ENCODE measurements at regions not wholly inside any gene's neighbourhood (a gene's known extent, or its start where the extent isn't known, plus 50 kb on each side); places are given as distances from the start of the nearest gene placed in this dataset.

GRCh38 chr11:112589155-112589554 lies 328.5 kb upstream of the PLET1 start:
- no peak for DNase-seq (ENCODE audit: low spot score)

- no peak for DNase-seq (ENCODE audit: low spot score)
Measured at GRCh38 chr11:112590764-112591163, 330.1 kb upstream of the PLET1 start.

- no peak for DNase-seq (ENCODE audit: low spot score)
Measured at GRCh38 chr11:112593440-112593839, 332.8 kb upstream of the PLET1 start.

- DNase-seq (ENCODE audit: low spot score) = no peak
Measured at GRCh38 chr11:112596324-112596723, 335.7 kb upstream of the PLET1 start.

- no peak for DNase-seq (ENCODE audit: low spot score)
Measured at GRCh38 chr11:112597286-112597790, 336.7 kb upstream of the PLET1 start.

GRCh38 chr11:112599265-112599664 lies 338.6 kb upstream of the PLET1 start:
- no peak for DNase-seq (ENCODE audit: low spot score)

- DNase-seq (ENCODE audit: low spot score) = no peak
Measured at GRCh38 chr11:112599856-112600533, 339.3 kb upstream of the PLET1 start.

GRCh38 chr11:112605093-112605666 lies 344.5 kb upstream of the PLET1 start:
- DNase-seq (ENCODE audit: low spot score) = peak; percentile 35

- DNase-seq (ENCODE audit: low spot score) = no peak
Measured at GRCh38 chr11:112606656-112607055, 346.0 kb upstream of the PLET1 start.

- DNase-seq (ENCODE audit: low spot score) = no peak
Measured at GRCh38 chr11:112608509-112608908, 347.8 kb upstream of the PLET1 start.

GRCh38 chr11:112610494-112610893 lies 349.8 kb upstream of the PLET1 start:
- no peak for DNase-seq (ENCODE audit: low spot score)

- no peak for DNase-seq (ENCODE audit: low spot score)
Measured at GRCh38 chr11:112610996-112611750, 350.0 kb upstream of the NCAM1 start.

GRCh38 chr11:112611771-112612170 lies 349.4 kb upstream of the NCAM1 start:
- DNase-seq (ENCODE audit: low spot score) = no peak

GRCh38 chr11:112612250-112612849 lies 348.9 kb upstream of the NCAM1 start:
- DNase-seq (ENCODE audit: low spot score) = no peak

- peak; percentile 66 for DNase-seq (ENCODE audit: low spot score)
Measured at GRCh38 chr11:112613051-112613972, 347.9 kb upstream of the NCAM1 start.

GRCh38 chr11:112614605-112615004 lies 346.6 kb upstream of the NCAM1 start:
- DNase-seq (ENCODE audit: low spot score) = no peak

- no peak for DNase-seq (ENCODE audit: low spot score)
Measured at GRCh38 chr11:112615238-112615637, 346.0 kb upstream of the NCAM1 start.

GRCh38 chr11:112615891-112616290 lies 345.3 kb upstream of the NCAM1 start:
- no peak for DNase-seq (ENCODE audit: low spot score)

- DNase-seq (ENCODE audit: low spot score) = no peak
Measured at GRCh38 chr11:112616327-112617097, 344.7 kb upstream of the NCAM1 start.

GRCh38 chr11:112617098-112617425 lies 344.2 kb upstream of the NCAM1 start:
- no peak for DNase-seq (ENCODE audit: low spot score)
